ENCODE measurements at regions not wholly inside any gene's neighbourhood (a gene's known extent, or its start where the extent isn't known, plus 50 kb on each side); places are given as distances from the start of the nearest gene placed in this dataset.

DNA sequence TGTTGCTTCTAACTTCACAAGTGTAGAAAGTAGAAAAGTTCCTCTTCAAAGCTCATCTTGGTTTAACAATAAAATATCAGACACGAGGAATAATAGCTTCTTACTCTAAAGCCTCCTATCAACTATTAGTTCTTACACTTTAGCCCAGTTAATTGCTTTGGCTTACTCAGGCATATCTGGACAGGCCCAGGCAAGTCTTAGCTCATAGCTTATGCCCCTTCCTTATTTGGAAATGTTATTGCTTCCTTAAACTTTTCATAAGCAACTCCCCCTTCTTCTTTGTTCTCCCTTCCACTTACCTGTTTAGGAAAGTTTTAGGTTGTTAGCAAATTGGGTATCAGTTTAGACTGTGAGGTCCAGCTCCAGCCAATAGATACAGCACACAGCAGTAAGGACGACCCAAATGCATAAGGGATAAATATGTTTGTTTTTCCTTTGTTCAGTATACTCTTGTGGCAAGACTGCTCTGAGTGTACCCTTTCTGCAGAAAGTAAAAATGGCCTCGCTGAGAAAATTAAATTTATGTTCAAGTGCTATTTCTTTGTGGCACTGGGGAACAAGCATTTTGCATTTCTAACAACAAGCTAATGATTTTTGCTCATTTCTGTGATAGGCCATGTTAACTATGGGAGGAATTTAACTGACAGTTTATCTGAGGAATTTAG is 162.1 kb downstream of the SMC2 start:
- WGBS, 2 experiments (ENCODE audit: low coverage in 1 of 2, low lambda C conversion rate in 2 of 2, missing lambda C conversion rate in 2 of 2): 25 to 27% methylated on average over 3 of the region's 3 CpGs
- in situ Hi-C loops (cut with MboI): no loop called here
- no peak overlapping the region for H2AFZ ChIP-seq
- no peak overlapping the region for H3K4me3 ChIP-seq
- H4K20me1 ChIP-seq (ENCODE audit: insufficient read depth): no peaks in the 10 kb centered on the region
- no peak overlapping the region for H3K9ac ChIP-seq
- no peaks in the 10 kb centered on the region for H3K9me3 ChIP-seq (ENCODE audit: low read depth)
- H3K27ac ChIP-seq: no peak overlapping the region
- no peaks in the 10 kb centered on the region for H3F3A ChIP-seq (ENCODE audit: insufficient read depth)
- H3K9me2 ChIP-seq (ENCODE audit: insufficient read depth): no peaks in the 10 kb centered on the region
- H3K4me2 ChIP-seq (ENCODE audit: unreplicated experiment): no peak overlapping the region
- H3K4me1 ChIP-seq (ENCODE audit: insufficient read depth): no peaks in the 10 kb centered on the region
- no peaks in the 10 kb centered on the region for H3K79me2 ChIP-seq (ENCODE audit: insufficient read depth)
- TF ChIP-seq EZH2 (IDR thresholded peaks at IDR 0.05; ENCODE audit: insufficient read depth, poor library complexity, severe bottlenecking) (no peak), EZH2phosphoT487 (IDR thresholded peaks at IDR 0.05; ENCODE audit: insufficient read depth, low read depth) (no peak)
- no peaks in the 10 kb centered on the region for H3K27me3 ChIP-seq (replicated peaks; ENCODE audit: insufficient read depth)
- H3K36me3 ChIP-seq (ENCODE audit: low read depth): no peaks in the 10 kb centered on the region
- DNase-seq: no peak

- no peak overlapping the region for H3K4me2 ChIP-seq (ENCODE audit: unreplicated experiment)
- H3K4me1 ChIP-seq (ENCODE audit: insufficient read depth): no peaks in the 10 kb centered on the region
- H4K20me1 ChIP-seq (ENCODE audit: insufficient read depth): no peaks in the 10 kb centered on the region
- no peak overlapping the region for H3K27ac ChIP-seq
- no peaks in the 10 kb centered on the region for H3K9me3 ChIP-seq (ENCODE audit: low read depth)
- H3K4me3 ChIP-seq: no peak overlapping the region
- no peak overlapping the region for H3K9ac ChIP-seq
- no peaks in the 10 kb centered on the region for H3F3A ChIP-seq (ENCODE audit: insufficient read depth)
- H3K79me2 ChIP-seq (ENCODE audit: insufficient read depth): no peaks in the 10 kb centered on the region
- H2AFZ ChIP-seq: no peak overlapping the region
- no peak for TF ChIP-seq EZH2 (IDR thresholded peaks at IDR 0.05; ENCODE audit: insufficient read depth, poor library complexity, severe bottlenecking)
- TF ChIP-seq EZH2phosphoT487 (IDR thresholded peaks at IDR 0.05; ENCODE audit: insufficient read depth, low read depth): no peak
- H3K27me3 ChIP-seq (replicated peaks; ENCODE audit: insufficient read depth): no peaks in the 10 kb centered on the region
- H3K9me2 ChIP-seq (ENCODE audit: insufficient read depth): no peaks in the 10 kb centered on the region
- DNase-seq: no peak
- no peaks in the 10 kb centered on the region for H3K36me3 ChIP-seq (ENCODE audit: low read depth)
- in situ Hi-C loops (cut with MboI): no loop called here
These were observed 162.6 kb downstream of the SMC2 start for GRCh38 chr9:104256696-104257062.

GRCh38 chr9:104258296-104259011 is 164.3 kb downstream of the SMC2 start:
- TF ChIP-seq EZH2 (IDR thresholded peaks at IDR 0.05; ENCODE audit: insufficient read depth, poor library complexity, severe bottlenecking) (no peak), EZH2phosphoT487 (IDR thresholded peaks at IDR 0.05; ENCODE audit: insufficient read depth, low read depth) (no peak)
- 12 to 14% methylated on average over 10 of the region's 10 CpGs for whole genome bisulfite sequencing, 2 experiments (ENCODE audit: low coverage in 1 of 2, low lambda C conversion rate in 2 of 2, missing lambda C conversion rate in 2 of 2)

GRCh38 chr9:104260004-104260403 is 165.9 kb downstream of the SMC2 start:
- Histone ChIP-seq H3K27ac (no peak overlapping the region), H3K27me3 (replicated peaks; ENCODE audit: insufficient read depth) (no peaks in the 10 kb centered on the region), H3K9me3 (ENCODE audit: low read depth) (no peaks in the 10 kb centered on the region), H3K9ac (no peak overlapping the region), H3K4me3 (no peak overlapping the region), H4K20me1 (ENCODE audit: insufficient read depth) (no peaks in the 10 kb centered on the region), H3K36me3 (ENCODE audit: low read depth) (no peaks in the 10 kb centered on the region), H3K9me2 (ENCODE audit: insufficient read depth) (no peaks in the 10 kb centered on the region), H3K4me1 (ENCODE audit: insufficient read depth) (no peaks in the 10 kb centered on the region), H2AFZ (no peak overlapping the region), H3K4me2 (ENCODE audit: unreplicated experiment) (no peak overlapping the region), H3K79me2 (ENCODE audit: insufficient read depth) (no peaks in the 10 kb centered on the region), H3F3A (ENCODE audit: insufficient read depth) (no peaks in the 10 kb centered on the region)
- in situ Hi-C loops (cut with MboI): no loop called here
- TF ChIP-seq EZH2 (IDR thresholded peaks at IDR 0.05; ENCODE audit: insufficient read depth, poor library complexity, severe bottlenecking) (no peak), EZH2phosphoT487 (IDR thresholded peaks at IDR 0.05; ENCODE audit: insufficient read depth, low read depth) (no peak)
- WGBS, 2 experiments (ENCODE audit: low coverage in 1 of 2, low lambda C conversion rate in 2 of 2, missing lambda C conversion rate in 2 of 2): 20 to 28% methylated on average over 3 of the region's 3 CpGs
- no peak for DNase-seq

More at GRCh38 chr9:104258296-104259011, 164.3 kb downstream of the SMC2 start:
- Histone ChIP-seq H3K4me1 (ENCODE audit: insufficient read depth) (no peaks in the 10 kb centered on the region), H3K27ac (no peak overlapping the region), H3K9me2 (ENCODE audit: insufficient read depth) (no peaks in the 10 kb centered on the region), H3K4me3 (no peak overlapping the region), H3F3A (ENCODE audit: insufficient read depth) (no peaks in the 10 kb centered on the region), H3K9ac (no peak overlapping the region), H3K9me3 (ENCODE audit: low read depth) (no peaks in the 10 kb centered on the region), H3K27me3 (replicated peaks; ENCODE audit: insufficient read depth) (no peaks in the 10 kb centered on the region), H3K4me2 (ENCODE audit: unreplicated experiment) (no peak overlapping the region), H4K20me1 (ENCODE audit: insufficient read depth) (no peaks in the 10 kb centered on the region), H3K36me3 (ENCODE audit: low read depth) (no peaks in the 10 kb centered on the region), H3K79me2 (ENCODE audit: insufficient read depth) (no peaks in the 10 kb centered on the region), H2AFZ (no peak overlapping the region)
- DNase-seq: no peak
- in situ Hi-C loops (cut with MboI): no loop called here
